IMR-90 (cell line): ENCODE measurements at regions not wholly inside any gene's neighbourhood (a gene's known extent, or its start where the extent isn't known, plus 50 kb on each side); places are given as distances from the start of the nearest gene placed in this dataset.

Experiments
- ATAC-seq: fragments of 200-7000 bp; cut with Tn5 transposase; 2 replicates; pipeline ENCODE4 v1.9.1; 2020; ENCODE audit warnings: low read depth, mild to moderate bottlenecking, moderate library complexity
- BruUV-seq: library from RNA; stranded (reverse); fragments of 400-500 nt; replicated peaks from 2 replicates; lab custom pipeline; 2021; lab: Mats Ljungman, UMichigan
- CTCF ChIA-PET: fragments of 300-600 bp; formaldehyde crosslinking; extraction: SDS; loops from one replicate; lab custom pipeline; 2021; ENCODE audit warnings: antibody characterized with exemption; lab: Yijun Ruan, JAX
- POLR2A ChIA-PET: fragments of 300-600 bp; sonication (Branson Sonifier 250); formaldehyde crosslinking; loops from one replicate; lab custom pipeline; 2022; ENCODE audit warnings: antibody characterized with exemption; ENCODE audit not compliant: unreplicated experiment; lab: Charles Lee
- DNase-seq: peaks from one replicate; pipeline ENCODE4 v3.0.0; 2013
- H2AFZ ChIP-seq: replicated peaks from 2 replicates; pipeline ENCODE3; 2013; ENCODE audit warnings: low read length, mild to moderate bottlenecking; ENCODE audit not compliant: poor library complexity
- H2AK5ac ChIP-seq: 2 replicates; pipeline ENCODE4 v1.6.1; 2013; ENCODE audit warnings: low read depth, low read length, inconsistent platforms
- H2AK9ac ChIP-seq: replicated peaks from 2 replicates; pipeline ENCODE3; 2013; ENCODE audit warnings: mild to moderate bottlenecking, low read depth, low read length, moderate library complexity; ENCODE audit not compliant: poor library complexity
- H2BK120ac ChIP-seq: 2 replicates; pipeline ENCODE4 v1.6.1; 2013; ENCODE audit warnings: low read depth, low read length, inconsistent platforms
- H2BK15ac ChIP-seq: 3 replicates; pipeline ENCODE4 v1.6.1; 2013; ENCODE audit warnings: low read depth, low read length, inconsistent platforms
- H2BK20ac ChIP-seq: 2 replicates; pipeline ENCODE4 v1.6.1; 2013; ENCODE audit warnings: low read depth, mild to moderate bottlenecking, inconsistent platforms, low read length, moderate library complexity
- H2BK5ac ChIP-seq: 2 replicates; pipeline ENCODE4 v1.6.1; 2013; ENCODE audit warnings: mild to moderate bottlenecking, low read depth, low read length, inconsistent platforms; ENCODE audit not compliant: poor library complexity, severe bottlenecking
- H3K14ac ChIP-seq: replicated peaks from 2 replicates; pipeline ENCODE4 v1.6.1; 2013; ENCODE audit warnings: low read depth, low read length, inconsistent platforms
- H3K18ac ChIP-seq: 2 replicates; pipeline ENCODE4 v1.6.1; 2013; ENCODE audit warnings: low read depth, low read length, control low read depth
- H3K23ac ChIP-seq: 2 replicates; pipeline ENCODE4 v1.6.1; 2013; ENCODE audit warnings: low read depth, low read length, inconsistent platforms
- H3K27ac ChIP-seq: 2 replicates; pipeline ENCODE4 v1.5.1; 2013; ENCODE audit warnings: mild to moderate bottlenecking, control low read depth, low read length; ENCODE audit not compliant: insufficient read depth
- H3K27me3 ChIP-seq: 2 replicates; pipeline ENCODE4 v1.6.1; 2013; ENCODE audit warnings: low read length; ENCODE audit not compliant: control insufficient read depth, insufficient read depth
- H3K36me3 ChIP-seq: 2 replicates; pipeline ENCODE4 v1.6.1; 2013; ENCODE audit warnings: low read length, mixed read lengths; ENCODE audit not compliant: control insufficient read depth, insufficient read depth
- H3K4ac ChIP-seq: 2 replicates; pipeline ENCODE4 v1.6.1; 2013; ENCODE audit warnings: low read depth, low read length, inconsistent platforms
- H3K4me1 ChIP-seq: 2 replicates; pipeline ENCODE4 v1.6.1; 2013; ENCODE audit warnings: low read length, mixed read lengths; ENCODE audit not compliant: control insufficient read depth, insufficient read depth
- H3K4me2 ChIP-seq: 2 replicates; pipeline ENCODE4 v1.6.1; 2013; ENCODE audit warnings: low read depth, mild to moderate bottlenecking, control low read depth, low read length, moderate library complexity
- H3K4me3 ChIP-seq: 2 replicates; pipeline ENCODE4 v1.5.1; 2013; ENCODE audit warnings: low read depth, mild to moderate bottlenecking, control low read depth, low read length, moderate library complexity; ENCODE audit not compliant: insufficient read depth
- H3K56ac ChIP-seq: 2 replicates; pipeline ENCODE4 v1.6.1; 2013; ENCODE audit warnings: low read length, inconsistent platforms; ENCODE audit not compliant: insufficient read depth; ENCODE audit errors: extremely low read depth
- H3K79me1 ChIP-seq, 2 experiments: 2 replicates each; pipeline ENCODE4 v1.6.1; 2013; ENCODE audit warnings: low read length in 2 of 2, inconsistent platforms in 1 of 2, low read depth in 1 of 2
- H3K9ac ChIP-seq: 2 replicates; pipeline ENCODE4 v1.6.1; 2013; ENCODE audit warnings: low read depth, low read length, control low read depth
- H3K9me1 ChIP-seq: 2 replicates; pipeline ENCODE4 v1.6.1; 2013; ENCODE audit warnings: low read length, inconsistent platforms; ENCODE audit not compliant: insufficient read depth
- H3K9me3 ChIP-seq: 2 replicates; pipeline ENCODE4 v1.6.1; 2013; ENCODE audit warnings: low read length; ENCODE audit not compliant: control insufficient read depth, insufficient read depth
- H4K20me1 ChIP-seq: 2 replicates; pipeline ENCODE4 v1.6.1; 2013; ENCODE audit warnings: low read length, inconsistent platforms; ENCODE audit not compliant: insufficient read depth
- H4K5ac ChIP-seq: 2 replicates; pipeline ENCODE4 v1.6.1; 2013; ENCODE audit warnings: mild to moderate bottlenecking, low read depth, low read length, control low read depth
- H4K8ac ChIP-seq, 2 experiments: 2 replicates each; pipeline ENCODE4 v1.6.1; 2013; ENCODE audit warnings: low read depth in 2 of 2, low read length in 2 of 2, control low read depth in 1 of 2, inconsistent platforms in 1 of 2
- H4K91ac ChIP-seq: 2 replicates; pipeline ENCODE4 v1.6.1; 2013; ENCODE audit warnings: low read depth, low read length, inconsistent platforms; ENCODE audit not compliant: insufficient read depth
- CTCF ChIP-seq: conservative IDR thresholded peaks from 2 replicates; pipeline ENCODE4 v1.5.1; 2012; ENCODE audit warnings: mild to moderate bottlenecking, low read depth, low read length, improper control_type of control experiment
- FOS ChIP-seq: fragments of 150-350 bp; IDR thresholded peaks from 2 replicates; pipeline ENCODE4 v1.6.1; 2016; ENCODE audit warnings: low read depth, low read length
- MAFK ChIP-seq: IDR thresholded peaks from 2 replicates; pipeline ENCODE4 v1.6.1; 2012; ENCODE audit warnings: low read depth, low read length, improper control_type of control experiment
- MAZ ChIP-seq: IDR thresholded peaks from 2 replicates; pipeline ENCODE4 v1.6.1; 2012; ENCODE audit warnings: low read depth, mild to moderate bottlenecking, low read length, improper control_type of control experiment, moderate library complexity, borderline replicate concordance
- MXI1 ChIP-seq: IDR thresholded peaks from 2 replicates; pipeline ENCODE4 v1.6.1; 2012; ENCODE audit warnings: low read depth, mild to moderate bottlenecking, low read length, moderate library complexity, borderline replicate concordance
- NFE2L2 ChIP-seq: fragments of 150-350 bp; IDR thresholded peaks from 2 replicates; pipeline ENCODE4 v1.6.1; 2016; ENCODE audit warnings: low read depth, mild to moderate bottlenecking, low read length
- POLR2A ChIP-seq: IDR thresholded peaks from 2 replicates; pipeline ENCODE4 v1.6.1; 2012; ENCODE audit warnings: mild to moderate bottlenecking, low read depth, low read length
- RAD21 ChIP-seq: IDR thresholded peaks from 2 replicates; pipeline ENCODE4 v1.6.1; 2012; ENCODE audit warnings: low read length, improper control_type of control experiment
- WGBS, 2 experiments: methylation state at CpG; one replicate each; pipeline versions ENCODE4 v1.1.5 to v1.1.7; 2013; ENCODE audit warnings: missing lambda C conversion rate in 2 of 2; ENCODE audit not compliant: insufficient read length in 1 of 2; ENCODE audit errors: extremely low coverage in 2 of 2; 5-methylcytosine and 5-hydroxymethylcytosine counted together
- dilution Hi-C: fragments of 300-500 bp; cut with HindIII; formaldehyde crosslinking; loops from one replicate; pipeline ENCODE4 v1.14.3; 2018; ENCODE audit warnings: low sequenced_read_pairs; ENCODE audit not compliant: unreplicated experiment
- in situ Hi-C: fragments of 300-500 bp; cut with MboI; formaldehyde crosslinking; loops from 3 replicates; pipeline ENCODE4 v1.14.3; 2019; ENCODE audit warnings: low sequenced_read_pairs, inconsistent platforms, mixed read lengths
- intact Hi-C: fragments of 100-400 bp; cut with micrococcal nuclease; formaldehyde crosslinking; loops from 2 replicates; pipeline ENCODE4 v1.10.0; 2022

DNA sequence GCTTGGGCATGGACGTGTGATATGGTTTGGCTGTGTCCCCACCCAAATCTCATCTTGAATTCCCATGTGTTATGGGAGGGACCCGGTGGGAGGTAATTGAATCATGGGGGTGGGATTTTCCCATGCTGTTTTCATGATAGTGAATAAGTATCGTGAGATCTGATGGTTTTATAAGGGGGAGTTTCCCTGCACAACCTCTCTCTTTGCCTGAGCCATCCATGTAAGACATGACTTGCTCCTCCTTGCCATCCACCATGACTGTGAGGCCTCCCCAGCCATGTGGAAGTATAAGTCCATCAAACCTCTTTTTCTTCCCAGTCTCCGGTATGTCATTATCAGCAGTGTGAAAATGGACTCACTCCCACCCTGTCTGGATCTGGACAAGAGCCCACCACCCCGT lies 393.4 kb downstream of the SEC14L1 start:
- no peaks in the 10 kb centered on the region for H3K36me3 ChIP-seq
- H2AFZ ChIP-seq, result no peak overlapping the region
- H3K4me1 ChIP-seq, result no peaks in the 10 kb centered on the region
- no peak overlapping the region for H4K5ac ChIP-seq
- no peak overlapping the region for H3K23ac ChIP-seq
- no peak overlapping the region for H2BK5ac ChIP-seq
- H3K4me2 ChIP-seq, result no peak overlapping the region
- intact Hi-C loops, result no loop called here
- H3K9ac ChIP-seq, result no peak overlapping the region
- no peaks in the 10 kb centered on the region for H3K79me1 ChIP-seq
- in situ Hi-C loops, result no loop called here
- no peak overlapping the region for H4K91ac ChIP-seq
- no peak overlapping the region for H3K4ac ChIP-seq
- H3K9me3 ChIP-seq, result 0 out of 2 replicates have a peak, but pooled peaks cover 3% of the 10 kb centered on the region
- H3K18ac ChIP-seq, result no peak overlapping the region
- H2BK120ac ChIP-seq, result no peak overlapping the region
- H2AK5ac ChIP-seq, result no peak overlapping the region
- no peak overlapping the region for H3K27ac ChIP-seq
- TF ChIP-seq RAD21 (no peak), CTCF (no peak), MXI1 (no peak), MAFK (no peak), FOS (no peak), POLR2A (no peak), NFE2L2 (no peak), MAZ (no peak)
- H2AK9ac ChIP-seq, result no peak overlapping the region
- H2BK15ac ChIP-seq, result no peak overlapping the region
- no peak overlapping the region for H3K4me3 ChIP-seq
- no peaks in the 10 kb centered on the region for H4K20me1 ChIP-seq
- H3K27me3 ChIP-seq, result peaks cover 37% of the 10 kb centered on the region
- DNase-seq (no peak), ATAC-seq (no peak)
- H4K8ac ChIP-seq, result no peak overlapping the region
- H3K9me1 ChIP-seq, result no peaks in the 10 kb centered on the region
- WGBS, 2 experiments, result 67% methylated on average over 1 of the region's 5 CpGs; no CpG with 5 or more reads in 1 of the 2 experiments
- BruUV-seq, result no TSS peak
- no peak overlapping the region for H2BK20ac ChIP-seq
- no peak overlapping the region for H3K56ac ChIP-seq
- ChIA-PET POLR2A (interaction anchor here (0.8 kb wide), 1 partner anchor 507 kb away, joined by 4 read pairs; no protein-coding TSS in a partner anchor), CTCF (no interaction called here)
- dilution Hi-C loops, result no loop called here
- no peak overlapping the region for H3K14ac ChIP-seq
